ENCODE measurements at regions not wholly inside any gene's neighbourhood (a gene's known extent, or its start where the extent isn't known, plus 50 kb on each side); places are given as distances from the start of the nearest gene placed in this dataset.

- no peak for DNase-seq (ENCODE audit: low read depth)
- TF ChIP-seq, protein P1, sequence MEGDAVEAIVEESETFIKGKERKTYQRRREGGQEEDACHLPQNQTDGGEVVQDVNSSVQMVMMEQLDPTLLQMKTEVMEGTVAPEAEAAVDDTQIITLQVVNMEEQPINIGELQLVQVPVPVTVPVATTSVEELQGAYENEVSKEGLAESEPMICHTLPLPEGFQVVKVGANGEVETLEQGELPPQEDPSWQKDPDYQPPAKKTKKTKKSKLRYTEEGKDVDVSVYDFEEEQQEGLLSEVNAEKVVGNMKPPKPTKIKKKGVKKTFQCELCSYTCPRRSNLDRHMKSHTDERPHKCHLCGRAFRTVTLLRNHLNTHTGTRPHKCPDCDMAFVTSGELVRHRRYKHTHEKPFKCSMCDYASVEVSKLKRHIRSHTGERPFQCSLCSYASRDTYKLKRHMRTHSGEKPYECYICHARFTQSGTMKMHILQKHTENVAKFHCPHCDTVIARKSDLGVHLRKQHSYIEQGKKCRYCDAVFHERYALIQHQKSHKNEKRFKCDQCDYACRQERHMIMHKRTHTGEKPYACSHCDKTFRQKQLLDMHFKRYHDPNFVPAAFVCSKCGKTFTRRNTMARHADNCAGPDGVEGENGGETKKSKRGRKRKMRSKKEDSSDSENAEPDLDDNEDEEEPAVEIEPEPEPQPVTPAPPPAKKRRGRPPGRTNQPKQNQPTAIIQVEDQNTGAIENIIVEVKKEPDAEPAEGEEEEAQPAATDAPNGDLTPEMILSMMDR (conservative IDR thresholded peaks at IDR 0.05; ENCODE audit: low read depth, low read length) = no peak
- H3K4me3 ChIP-seq (ENCODE audit: low read depth, low read length) = no peak overlapping the region
Observed at GRCh38 chr3:101996832-101997231, 147.5 kb downstream of the NFKBIZ start.

DNA sequence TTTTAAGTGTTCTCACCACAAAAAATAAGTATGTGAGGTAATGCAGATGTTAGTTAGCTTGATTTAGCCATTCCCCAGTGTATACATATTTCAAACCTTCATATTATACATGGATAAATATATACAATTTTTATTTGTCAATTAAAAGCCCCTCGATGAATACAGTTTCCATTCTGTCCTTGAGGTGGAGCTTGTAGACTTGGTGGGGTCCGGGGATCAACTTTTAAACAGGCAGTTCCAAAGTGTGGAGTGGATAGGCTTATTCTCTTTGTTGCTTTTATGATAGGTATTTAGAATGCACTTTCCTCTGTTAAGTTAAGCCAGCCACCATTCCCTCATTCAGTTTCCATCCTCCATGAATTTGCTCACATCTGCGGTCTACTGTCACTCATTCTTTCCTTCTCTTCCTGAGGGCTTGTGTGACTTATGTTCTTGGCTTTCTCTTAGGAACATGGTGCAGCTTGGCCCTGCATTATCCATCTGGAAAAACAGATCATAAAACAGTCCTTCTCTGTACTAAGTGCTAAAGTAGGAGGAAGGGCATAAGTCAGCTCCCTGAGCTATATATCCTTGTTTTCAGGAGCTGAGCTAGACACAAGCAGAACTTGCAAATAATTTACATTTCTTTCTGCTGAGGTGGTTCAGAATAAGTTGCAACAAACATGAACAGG lies 149.1 kb downstream of the NFKBIZ start:
- H3K4me3 ChIP-seq (ENCODE audit: low read depth, low read length) = no peak overlapping the region
- TF ChIP-seq, protein P1 (conservative IDR thresholded peaks at IDR 0.05; ENCODE audit: low read depth, low read length) = no peak
- no peak for DNase-seq (ENCODE audit: low read depth)

DNA sequence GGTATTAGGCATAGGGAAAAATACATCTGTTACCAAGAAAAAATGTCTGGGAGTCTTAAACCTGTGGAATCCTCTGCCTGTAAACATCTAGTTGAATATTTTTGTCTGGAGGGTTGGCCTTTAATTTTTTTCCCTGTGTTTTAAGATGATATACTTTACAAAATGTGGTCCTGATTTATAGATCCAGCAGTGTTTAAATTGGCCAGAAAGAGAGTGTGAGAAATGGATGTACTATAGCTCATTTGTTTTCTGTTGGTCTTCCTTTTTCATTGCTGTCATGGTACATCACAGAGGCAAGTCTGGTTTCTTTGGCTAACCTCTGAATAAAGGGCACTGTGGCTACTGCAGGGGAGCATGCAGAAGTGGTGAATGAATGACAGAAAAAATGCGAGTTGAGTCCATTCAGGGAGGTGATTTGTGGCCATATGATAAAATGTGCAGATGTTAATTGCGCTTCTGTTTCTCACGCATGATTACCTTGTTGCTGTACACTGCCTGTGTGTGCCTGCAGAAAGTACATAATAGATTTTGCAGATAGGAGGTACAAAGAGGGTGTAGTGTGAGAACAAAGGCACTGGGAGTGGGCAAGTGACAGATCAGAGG lies 150.0 kb downstream of the NFKBIZ start:
- DNase-seq (ENCODE audit: low read depth) = peak; percentile 68
- TF ChIP-seq, protein P1 (conservative IDR thresholded peaks at IDR 0.05; ENCODE audit: low read depth, low read length) = no peak
- H3K4me3 ChIP-seq (ENCODE audit: low read depth, low read length) = no peak overlapping the region

DNA sequence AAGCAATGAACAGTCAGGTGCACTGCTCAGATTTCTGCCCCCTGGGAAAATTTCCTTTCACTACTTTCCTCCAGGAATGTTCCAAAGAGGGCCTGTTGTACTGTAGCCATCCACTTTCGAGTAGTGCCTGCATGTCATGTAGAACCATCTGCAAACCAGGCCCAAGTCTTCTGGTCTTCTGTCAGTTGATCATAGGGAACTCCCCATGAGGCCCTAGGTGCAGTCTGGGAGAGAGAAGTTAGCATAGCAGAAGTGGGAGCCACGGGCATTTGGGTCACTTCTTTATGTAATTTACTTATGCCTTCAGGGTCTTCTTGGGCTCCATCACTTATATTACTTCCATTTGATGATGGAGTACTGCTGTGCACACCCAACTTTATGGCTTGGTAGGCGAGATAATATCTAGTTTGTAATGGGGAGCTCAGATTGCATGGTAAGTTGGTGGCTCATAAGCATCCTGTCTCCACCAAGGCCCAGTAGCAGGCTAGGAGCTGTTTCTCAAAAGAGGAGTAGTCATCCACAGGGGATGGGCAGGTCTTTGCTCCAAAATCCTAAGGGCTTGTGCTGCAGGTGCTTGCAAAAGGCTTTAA lies 151.4 kb downstream of the NFKBIZ start:
- TF ChIP-seq, protein P1 (conservative IDR thresholded peaks at IDR 0.05; ENCODE audit: low read depth, low read length) = no peak
- DNase-seq (ENCODE audit: low read depth) = no peak
- H3K4me3 ChIP-seq (ENCODE audit: low read depth, low read length) = no peak overlapping the region

GRCh38 chr3:102002056-102002455 lies 152.7 kb downstream of the NFKBIZ start:
- TF ChIP-seq, protein P1 (conservative IDR thresholded peaks at IDR 0.05; ENCODE audit: low read depth, low read length) = no peak
- DNase-seq (ENCODE audit: low read depth) = no peak
- no peak overlapping the region for H3K4me3 ChIP-seq (ENCODE audit: low read depth, low read length)

DNA sequence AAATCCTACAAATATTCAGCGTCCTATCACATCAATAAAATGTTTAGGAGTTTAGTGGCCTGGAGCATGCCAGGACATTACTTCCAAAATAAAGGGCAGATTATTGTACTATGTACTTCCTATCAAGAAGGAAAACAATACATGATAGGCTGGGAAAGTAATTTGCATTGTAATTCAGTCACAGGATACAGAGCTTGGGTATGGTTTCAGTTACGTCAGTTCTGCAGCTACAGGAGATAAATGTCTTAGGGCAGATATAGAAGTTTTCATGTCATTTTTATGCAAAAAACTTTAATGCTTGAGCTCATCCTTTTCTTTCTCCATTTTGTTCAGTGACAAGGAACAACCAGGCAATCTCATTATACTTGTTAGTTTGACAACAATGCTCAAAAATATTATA lies 155.2 kb downstream of the NFKBIZ start:
- TF ChIP-seq, protein P1 (conservative IDR thresholded peaks at IDR 0.05; ENCODE audit: low read depth, low read length) = no peak
- no peak for DNase-seq (ENCODE audit: low read depth)
- no peak overlapping the region for H3K4me3 ChIP-seq (ENCODE audit: low read depth, low read length)
